ENCODE measurements at regions not wholly inside any gene's neighbourhood (a gene's known extent, or its start where the extent isn't known, plus 50 kb on each side); places are given as distances from the start of the nearest gene placed in this dataset.

- no peak for DNase-seq
- Mint-ChIP-seq H3K27me3 (no peaks in the 10 kb centered on the region), H3K4me1 (no peaks in the 10 kb centered on the region), H3K27ac (no peak overlapping the region), H3K36me3 (no peaks in the 10 kb centered on the region), H3K9me3 (peaks cover 5 to 25% (median 10%) of the 10 kb centered on the region in 7 donors), H3K4me3 (no peak overlapping the region)
- no peak overlapping the region for H3K4me3 ChIP-seq (ENCODE audit: low read depth, low read length)
- H3K9me3 ChIP-seq (ENCODE audit: control insufficient read depth in 2 of 2, low read length in 2 of 2) = peaks cover 0 to 4% of the 10 kb centered on the region in 2 experiments
- no peaks in the 10 kb centered on the region for H3K4me1 ChIP-seq (ENCODE audit: control insufficient read depth, insufficient read depth, low read length, poor library complexity, severe bottlenecking)
- H3K36me3 ChIP-seq (ENCODE audit: control insufficient read depth, insufficient read depth, low read length) = no peaks in the 10 kb centered on the region
- no peak for ATAC-seq (ENCODE audit: low read depth in 2 of 2)
- no peak overlapping the region for H3K27ac ChIP-seq (ENCODE audit: insufficient read depth, low read length, poor library complexity, severe bottlenecking)
- H3K27me3 ChIP-seq (ENCODE audit: control insufficient read depth, insufficient read depth, low read length) = no peaks in the 10 kb centered on the region
Measured at GRCh38 chr3:80543154-80543553, 775.4 kb upstream of the ROBO1 start.

GRCh38 chr3:80542456-80542855, 774.7 kb upstream of the ROBO1 start:
- Mint-ChIP-seq H3K9me3 (peaks cover 6 to 25% (median 11%) of the 10 kb centered on the region in 7 donors), H3K27me3 (no peaks in the 10 kb centered on the region), H3K4me1 (no peaks in the 10 kb centered on the region), H3K27ac (no peak overlapping the region), H3K4me3 (no peak overlapping the region), H3K36me3 (no peaks in the 10 kb centered on the region)
- no peaks in the 10 kb centered on the region for H3K27me3 ChIP-seq (ENCODE audit: control insufficient read depth, insufficient read depth, low read length)
- no peaks in the 10 kb centered on the region for H3K4me1 ChIP-seq (ENCODE audit: control insufficient read depth, insufficient read depth, low read length, poor library complexity, severe bottlenecking)
- ATAC-seq (ENCODE audit: low read depth in 2 of 2) (no peak), DNase-seq (no peak)
- H3K9me3 ChIP-seq (ENCODE audit: control insufficient read depth in 2 of 2, low read length in 2 of 2) = peaks cover 0 to 4% of the 10 kb centered on the region in 2 experiments
- H3K36me3 ChIP-seq (ENCODE audit: control insufficient read depth, insufficient read depth, low read length) = no peaks in the 10 kb centered on the region
- no peak overlapping the region for H3K27ac ChIP-seq (ENCODE audit: insufficient read depth, low read length, poor library complexity, severe bottlenecking)
- no peak overlapping the region for H3K4me3 ChIP-seq (ENCODE audit: low read depth, low read length)

DNA sequence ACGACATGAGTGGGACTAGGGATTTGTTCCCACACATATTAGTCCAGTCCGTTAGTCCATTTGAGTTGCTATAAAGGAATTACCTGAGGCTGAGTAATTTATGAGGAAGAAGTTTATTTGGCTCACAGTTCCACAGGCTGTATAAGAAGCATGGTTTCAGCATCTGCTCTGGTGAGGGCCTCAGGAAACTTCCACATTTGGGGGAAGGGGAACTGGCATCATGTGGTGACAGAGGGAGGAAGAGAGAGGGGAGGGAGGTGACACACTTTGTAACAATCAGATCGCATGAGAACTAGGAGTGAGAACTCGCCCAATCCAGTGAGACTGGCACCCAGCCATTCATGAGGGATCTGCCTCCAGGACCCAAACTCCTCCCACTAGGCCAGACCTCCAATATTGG, 769.9 kb upstream of the ROBO1 start:
- no peaks in the 10 kb centered on the region for H3K27me3 ChIP-seq (ENCODE audit: control insufficient read depth, insufficient read depth, low read length)
- no peaks in the 10 kb centered on the region for H3K4me1 Mint-ChIP-seq
- no peak overlapping the region for H3K4me3 Mint-ChIP-seq
- H3K9me3 ChIP-seq (ENCODE audit: control insufficient read depth in 2 of 2, low read length in 2 of 2) = peaks cover 2 to 4% of the 10 kb centered on the region in 2 experiments
- no peak for DNase-seq
- ATAC-seq (ENCODE audit: low read depth in 2 of 2) = no peak
- H3K36me3 ChIP-seq (ENCODE audit: control insufficient read depth, insufficient read depth, low read length) = no peaks in the 10 kb centered on the region
- H3K9me3 Mint-ChIP-seq = peaks cover 6 to 26% (median 10%) of the 10 kb centered on the region in 7 donors
- H3K27ac Mint-ChIP-seq = no peak overlapping the region
- H3K27ac ChIP-seq (ENCODE audit: insufficient read depth, low read length, poor library complexity, severe bottlenecking) = no peak overlapping the region
- H3K4me1 ChIP-seq (ENCODE audit: control insufficient read depth, insufficient read depth, low read length, poor library complexity, severe bottlenecking) = no peaks in the 10 kb centered on the region
- no peaks in the 10 kb centered on the region for H3K36me3 Mint-ChIP-seq
- H3K27me3 Mint-ChIP-seq = no peaks in the 10 kb centered on the region
- no peak overlapping the region for H3K4me3 ChIP-seq (ENCODE audit: low read depth, low read length)

DNA sequence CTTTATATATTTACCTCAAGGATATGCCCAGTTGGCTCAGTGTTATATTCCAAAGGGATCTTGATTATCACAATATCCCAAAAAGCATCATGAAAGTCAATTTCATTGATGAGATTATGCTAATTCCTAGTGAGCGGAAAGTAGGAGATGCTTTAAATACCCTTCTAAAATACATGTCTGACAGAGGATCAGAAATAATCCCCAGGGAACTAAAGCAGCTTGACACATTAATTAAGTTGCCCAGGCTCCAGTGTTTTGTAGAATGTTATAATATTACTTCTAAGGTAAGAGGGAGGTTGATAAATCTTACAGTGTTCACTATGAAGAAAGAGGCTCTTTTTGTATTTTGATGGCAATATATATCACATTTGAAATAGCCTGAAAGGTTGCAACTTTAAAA, 767.5 kb upstream of the ROBO1 start:
- peaks cover 6 to 19% (median 12%) of the 10 kb centered on the region in 7 donors for H3K9me3 Mint-ChIP-seq
- H3K4me1 Mint-ChIP-seq = no peaks in the 10 kb centered on the region
- ATAC-seq (ENCODE audit: low read depth in 2 of 2) = no peak
- Histone ChIP-seq H3K9me3 (ENCODE audit: control insufficient read depth in 2 of 2, low read length in 2 of 2) (peaks cover 0 to 2% of the 10 kb centered on the region in 2 experiments), H3K36me3 (ENCODE audit: control insufficient read depth, insufficient read depth, low read length) (no peaks in the 10 kb centered on the region), H3K27me3 (ENCODE audit: control insufficient read depth, insufficient read depth, low read length) (no peaks in the 10 kb centered on the region), H3K27ac (ENCODE audit: insufficient read depth, low read length, poor library complexity, severe bottlenecking) (no peak overlapping the region), H3K4me3 (ENCODE audit: low read depth, low read length) (no peak overlapping the region), H3K4me1 (ENCODE audit: control insufficient read depth, insufficient read depth, low read length, poor library complexity, severe bottlenecking) (no peaks in the 10 kb centered on the region)
- H3K4me3 Mint-ChIP-seq = no peak overlapping the region
- no peak overlapping the region for H3K27ac Mint-ChIP-seq
- DNase-seq = no peak
- no peaks in the 10 kb centered on the region for H3K36me3 Mint-ChIP-seq
- no peaks in the 10 kb centered on the region for H3K27me3 Mint-ChIP-seq

DNA sequence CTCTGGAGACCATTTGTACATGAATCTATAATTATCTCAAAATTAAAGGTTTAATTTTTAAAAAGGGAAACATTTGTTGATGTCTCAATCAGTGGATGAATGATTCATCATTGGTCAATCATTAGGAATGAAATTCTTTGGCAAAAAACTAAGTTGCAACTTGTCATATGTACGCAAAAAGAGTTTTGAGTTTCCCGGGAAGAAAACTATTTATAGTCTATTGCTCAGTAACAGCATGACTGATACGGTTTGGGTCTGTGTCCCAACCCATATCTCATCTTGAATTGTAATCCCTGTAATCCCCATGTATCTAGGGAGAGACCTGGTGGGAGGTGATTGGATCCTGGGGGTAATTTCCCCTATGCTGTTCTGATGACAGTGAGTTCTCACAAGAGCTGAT, 765.8 kb upstream of the ROBO1 start:
- DNase-seq (no peak), ATAC-seq (ENCODE audit: low read depth in 2 of 2) (no peak)
- H3K36me3 ChIP-seq (ENCODE audit: control insufficient read depth, insufficient read depth, low read length) = no peaks in the 10 kb centered on the region
- no peak overlapping the region for H3K4me3 Mint-ChIP-seq
- H3K9me3 Mint-ChIP-seq = peaks cover 0 to 25% (median 11%) of the 10 kb centered on the region in 7 donors
- no peaks in the 10 kb centered on the region for H3K4me1 ChIP-seq (ENCODE audit: control insufficient read depth, insufficient read depth, low read length, poor library complexity, severe bottlenecking)
- no peak overlapping the region for H3K27ac ChIP-seq (ENCODE audit: insufficient read depth, low read length, poor library complexity, severe bottlenecking)
- no peaks in the 10 kb centered on the region for H3K36me3 Mint-ChIP-seq
- H3K4me1 Mint-ChIP-seq = no peaks in the 10 kb centered on the region
- peaks cover 4% of the 10 kb centered on the region in 2 experiments for H3K9me3 ChIP-seq (ENCODE audit: control insufficient read depth in 2 of 2, low read length in 2 of 2)
- no peaks in the 10 kb centered on the region for H3K27me3 Mint-ChIP-seq
- H3K27ac Mint-ChIP-seq = no peak overlapping the region
- no peaks in the 10 kb centered on the region for H3K27me3 ChIP-seq (ENCODE audit: control insufficient read depth, insufficient read depth, low read length)
- H3K4me3 ChIP-seq (ENCODE audit: low read depth, low read length) = no peak overlapping the region

GRCh38 chr3:80526153-80526552, 758.4 kb upstream of the ROBO1 start:
- Mint-ChIP-seq H3K27me3 (no peaks in the 10 kb centered on the region), H3K4me1 (no peaks in the 10 kb centered on the region), H3K4me3 (no peak overlapping the region), H3K9me3 (peaks cover 0 to 39% (median 6%) of the 10 kb centered on the region in 7 donors), H3K27ac (no peak overlapping the region), H3K36me3 (no peaks in the 10 kb centered on the region)
- H3K27me3 ChIP-seq (ENCODE audit: control insufficient read depth, insufficient read depth, low read length) = no peaks in the 10 kb centered on the region
- DNase-seq (no peak), ATAC-seq (ENCODE audit: low read depth in 2 of 2) (no peak)
- H3K27ac ChIP-seq (ENCODE audit: insufficient read depth, low read length, poor library complexity, severe bottlenecking) = no peak overlapping the region
- no peaks in the 10 kb centered on the region for H3K36me3 ChIP-seq (ENCODE audit: control insufficient read depth, insufficient read depth, low read length)
- no peaks in the 10 kb centered on the region for H3K4me1 ChIP-seq (ENCODE audit: control insufficient read depth, insufficient read depth, low read length, poor library complexity, severe bottlenecking)
- H3K4me3 ChIP-seq (ENCODE audit: low read depth, low read length) = no peak overlapping the region
- peaks cover 3 to 9% of the 10 kb centered on the region in 2 experiments for H3K9me3 ChIP-seq (ENCODE audit: control insufficient read depth in 2 of 2, low read length in 2 of 2)

GRCh38 chr3:80521081-80521480, 753.3 kb upstream of the ROBO1 start:
- Mint-ChIP-seq H3K4me3 (no peak overlapping the region), H3K36me3 (no peaks in the 10 kb centered on the region), H3K27ac (no peak overlapping the region), H3K27me3 (no peaks in the 10 kb centered on the region), H3K4me1 (no peaks in the 10 kb centered on the region), H3K9me3 (peaks cover 2 to 36% (median 7%) of the 10 kb centered on the region in 7 donors)
- no peak overlapping the region for H3K27ac ChIP-seq (ENCODE audit: insufficient read depth, low read length, poor library complexity, severe bottlenecking)
- no peaks in the 10 kb centered on the region for H3K36me3 ChIP-seq (ENCODE audit: control insufficient read depth, insufficient read depth, low read length)
- ATAC-seq (ENCODE audit: low read depth in 2 of 2) (no peak), DNase-seq (no peak)
- no peak overlapping the region for H3K4me3 ChIP-seq (ENCODE audit: low read depth, low read length)
- H3K4me1 ChIP-seq (ENCODE audit: control insufficient read depth, insufficient read depth, low read length, poor library complexity, severe bottlenecking) = no peaks in the 10 kb centered on the region
- H3K9me3 ChIP-seq (ENCODE audit: control insufficient read depth in 2 of 2, low read length in 2 of 2) = no peaks in the 10 kb centered on the region
- no peaks in the 10 kb centered on the region for H3K27me3 ChIP-seq (ENCODE audit: control insufficient read depth, insufficient read depth, low read length)

DNA sequence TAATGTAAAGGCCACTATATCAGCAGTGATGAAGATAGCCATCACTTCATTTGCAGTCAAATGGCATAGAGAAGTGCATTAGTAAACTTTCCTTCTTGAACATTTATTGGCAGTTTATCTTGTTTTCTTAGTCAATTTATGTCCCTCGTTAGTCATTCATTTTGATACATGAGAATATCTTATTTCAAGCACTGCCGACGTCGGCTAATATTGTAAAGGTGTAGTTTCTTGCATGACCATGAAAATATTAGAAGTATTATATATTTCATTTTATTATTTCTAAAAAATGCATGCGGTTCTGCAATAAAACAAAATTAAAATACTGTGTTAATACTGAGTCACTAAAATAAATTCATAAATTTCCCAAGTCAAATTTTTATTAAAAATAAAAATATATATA, 751.6 kb upstream of the ROBO1 start:
- peaks cover 2 to 31% (median 11%) of the 10 kb centered on the region in 7 donors for H3K9me3 Mint-ChIP-seq
- no peaks in the 10 kb centered on the region for H3K27me3 Mint-ChIP-seq
- DNase-seq = no peak
- Histone ChIP-seq H3K4me3 (ENCODE audit: low read depth, low read length) (no peak overlapping the region), H3K27ac (ENCODE audit: insufficient read depth, low read length, poor library complexity, severe bottlenecking) (no peak overlapping the region), H3K27me3 (ENCODE audit: control insufficient read depth, insufficient read depth, low read length) (no peaks in the 10 kb centered on the region), H3K36me3 (ENCODE audit: control insufficient read depth, insufficient read depth, low read length) (no peaks in the 10 kb centered on the region), H3K4me1 (ENCODE audit: control insufficient read depth, insufficient read depth, low read length, poor library complexity, severe bottlenecking) (no peaks in the 10 kb centered on the region), H3K9me3 (ENCODE audit: control insufficient read depth in 2 of 2, low read length in 2 of 2) (no peaks in the 10 kb centered on the region)
- H3K4me3 Mint-ChIP-seq = no peak overlapping the region
- no peak overlapping the region for H3K27ac Mint-ChIP-seq
- no peak for ATAC-seq (ENCODE audit: low read depth in 2 of 2)
- H3K36me3 Mint-ChIP-seq = no peaks in the 10 kb centered on the region
- no peaks in the 10 kb centered on the region for H3K4me1 Mint-ChIP-seq
